Stimulated activated naive CD8-positive, alpha-beta T cell treated with anti-CD3 and anti-CD28 coated beads, Interleukin-15, Interleukin-2, amounts not matched to agents 100 ng/mL and 50 ng/mL, for 24 hours (primary cell): ENCODE measurements at regions not wholly inside any gene's neighbourhood (a gene's known extent, or its start where the extent isn't known, plus 50 kb on each side); places are given as distances from the start of the nearest gene placed in this dataset.
A peak's percentile ranks its signal among the peaks of the same experiment; 100 is the strongest.

ENCODE experiments used
- H3K27ac Mint-ChIP-seq: one replicate; pipeline ENCODE4 v1.8.0; 2021; ENCODE audit warnings: mild to moderate bottlenecking, mixed read lengths
- H3K27me3 Mint-ChIP-seq: one replicate; pipeline ENCODE4 v1.8.0; 2021; ENCODE audit warnings: mixed read lengths
- H3K36me3 Mint-ChIP-seq: one replicate; pipeline ENCODE4 v1.8.0; 2021; ENCODE audit warnings: low read depth, mixed read lengths
- H3K4me1 Mint-ChIP-seq: one replicate; pipeline ENCODE4 v1.8.0; 2021; ENCODE audit warnings: low read depth, mixed read lengths
- H3K4me3 Mint-ChIP-seq: one replicate; pipeline ENCODE4 v1.8.0; 2021; ENCODE audit warnings: mild to moderate bottlenecking, mixed read lengths
- H3K9me3 Mint-ChIP-seq: one replicate; pipeline ENCODE4 v1.8.0; 2021; ENCODE audit warnings: mixed read lengths

DNA sequence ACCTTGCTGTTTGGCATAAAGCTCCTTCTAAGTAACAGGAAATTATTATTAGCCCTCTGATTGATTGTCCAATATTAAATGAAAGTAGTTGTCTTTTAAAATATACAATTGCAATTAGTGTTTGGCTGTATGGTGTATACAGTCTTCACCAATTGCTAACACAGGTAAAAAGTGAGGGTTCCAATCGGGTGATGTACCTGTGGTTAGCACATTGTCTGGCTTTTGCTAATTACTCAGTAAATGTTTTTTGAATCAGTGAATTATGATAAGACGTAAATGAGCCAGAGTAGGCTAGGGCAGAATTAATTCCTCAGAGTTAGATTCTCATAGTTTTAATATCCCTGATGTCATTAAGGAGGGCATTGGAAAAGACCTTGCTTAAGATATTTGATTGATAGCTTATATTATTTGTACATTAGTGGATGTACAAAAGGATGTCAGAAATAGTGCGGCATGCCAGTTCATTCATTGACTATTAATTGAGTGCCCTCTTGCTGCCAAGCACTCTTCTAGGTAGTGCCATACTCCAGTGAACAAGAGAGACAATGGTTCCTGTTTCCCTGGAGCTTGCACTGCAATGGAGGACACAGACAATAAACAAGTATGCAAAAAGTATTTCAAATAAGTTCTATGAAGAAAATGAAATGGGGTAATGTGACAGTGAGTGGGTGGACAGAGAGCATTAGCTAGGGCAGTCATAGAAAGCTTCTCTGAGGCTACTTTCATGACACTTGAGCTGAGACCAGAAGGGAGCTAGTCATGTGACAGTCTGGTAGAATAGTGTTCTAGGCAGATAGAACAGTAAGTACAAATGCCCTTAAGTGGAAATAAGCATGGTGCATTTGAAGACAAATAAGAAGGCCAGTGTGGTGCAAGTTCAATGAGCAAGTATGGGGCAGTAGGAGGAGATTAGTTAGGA lies 205.9 kb upstream of the CASK start:
- H3K27ac Mint-ChIP-seq: no peak overlapping the region

DNA sequence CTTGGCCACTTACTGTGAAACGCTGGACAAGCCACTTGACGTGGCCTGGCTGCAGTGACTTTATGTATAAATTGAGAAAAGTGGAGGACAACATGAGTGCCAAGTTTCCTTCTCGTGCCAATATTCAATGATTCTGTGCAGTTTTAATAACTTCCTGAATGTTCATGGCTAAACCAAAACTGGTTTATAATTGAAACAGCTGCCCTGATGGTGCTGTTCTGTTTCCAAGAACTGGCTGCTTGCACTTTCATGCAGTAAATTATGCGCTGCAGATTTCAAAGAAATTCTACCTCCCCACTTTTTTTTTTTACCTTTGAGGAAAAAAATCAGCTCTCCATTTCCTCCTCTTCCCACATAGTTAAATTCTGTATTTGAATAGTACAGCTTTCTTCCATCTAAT lies 205.2 kb upstream of the CASK start:
- Mint-ChIP-seq H3K4me1 (peaks cover 48% of the 10 kb centered on the region), H3K4me3 (no peak overlapping the region), H3K36me3 (no peaks in the 10 kb centered on the region), H3K9me3 (no peaks in the 10 kb centered on the region), H3K27me3 (no peaks in the 10 kb centered on the region), H3K27ac (peak overlapping the region; percentile 49)

More for the DNA sequence above, 205.9 kb upstream of the CASK start:
- no peaks in the 10 kb centered on the region for H3K36me3 Mint-ChIP-seq
- no peaks in the 10 kb centered on the region for H3K9me3 Mint-ChIP-seq
- peaks cover 48% of the 10 kb centered on the region for H3K4me1 Mint-ChIP-seq
- no peak overlapping the region for H3K4me3 Mint-ChIP-seq
- H3K27me3 Mint-ChIP-seq: no peaks in the 10 kb centered on the region

DNA sequence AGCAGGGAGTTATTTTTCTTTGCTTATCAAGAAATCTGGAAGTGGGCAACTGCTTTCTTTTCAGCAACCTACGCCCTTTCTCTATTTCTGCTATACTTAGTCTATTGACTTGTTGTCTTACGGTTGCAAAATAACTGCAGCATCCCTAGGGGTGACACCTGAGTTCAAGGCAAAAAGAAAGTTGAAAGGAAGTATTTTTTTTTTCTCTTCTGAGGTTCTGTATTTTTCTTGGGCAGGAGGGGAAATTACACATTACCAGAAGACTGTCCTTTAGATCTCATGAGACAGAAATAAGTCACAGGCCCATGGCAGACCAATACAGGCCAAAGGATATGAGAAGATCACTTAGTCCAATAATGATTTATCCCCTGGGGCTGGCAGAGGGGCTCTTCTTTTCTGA lies 204.7 kb upstream of the CASK start:
- Mint-ChIP-seq H3K4me1 (peaks cover 48% of the 10 kb centered on the region), H3K27me3 (no peaks in the 10 kb centered on the region), H3K4me3 (no peak overlapping the region), H3K9me3 (no peaks in the 10 kb centered on the region), H3K36me3 (no peaks in the 10 kb centered on the region), H3K27ac (peak overlapping the region; percentile 49)

DNA sequence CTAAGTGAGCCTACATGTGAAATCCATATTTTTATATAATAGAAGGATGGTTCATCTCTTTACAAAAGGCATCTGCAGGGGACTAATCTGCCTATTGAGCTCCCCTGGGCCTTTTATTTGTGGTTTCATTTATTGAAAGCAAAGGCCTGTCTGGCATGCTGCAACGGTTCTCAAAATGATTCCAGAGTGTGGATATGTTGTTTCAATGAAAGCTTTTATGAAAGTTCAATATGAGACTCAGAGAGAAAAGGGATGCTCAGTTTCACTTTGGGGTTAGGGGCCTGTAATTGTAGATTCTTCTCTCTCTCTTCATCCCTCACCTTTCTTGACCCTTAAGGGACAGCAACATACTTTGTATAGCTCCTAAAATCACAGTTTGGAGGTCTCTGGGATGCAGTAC lies 204.2 kb upstream of the CASK start:
- no peak overlapping the region for H3K4me3 Mint-ChIP-seq
- H3K27me3 Mint-ChIP-seq: no peaks in the 10 kb centered on the region
- H3K27ac Mint-ChIP-seq: no peak overlapping the region
- no peaks in the 10 kb centered on the region for H3K36me3 Mint-ChIP-seq
- H3K4me1 Mint-ChIP-seq: peaks cover 48% of the 10 kb centered on the region
- no peaks in the 10 kb centered on the region for H3K9me3 Mint-ChIP-seq

DNA sequence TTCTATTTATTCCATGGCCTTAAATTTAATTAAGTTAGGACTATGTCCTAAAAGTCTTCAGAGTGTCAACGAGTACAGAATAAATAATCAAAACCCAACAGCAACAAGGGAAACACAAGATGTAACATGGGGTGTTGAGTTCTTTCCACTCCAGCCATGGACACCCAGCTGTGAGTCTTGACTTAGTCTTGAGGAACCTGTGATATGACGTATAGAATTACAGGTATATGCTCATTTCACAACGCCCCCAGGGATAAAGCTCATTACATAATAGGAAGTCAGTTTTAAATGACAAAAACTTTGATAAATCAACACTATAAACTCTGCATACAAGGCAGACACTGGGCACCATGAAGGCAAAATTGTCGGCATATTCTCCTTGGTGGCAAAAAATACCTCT lies 200.0 kb upstream of the CASK start:
- peaks cover 24% of the 10 kb centered on the region for H3K4me1 Mint-ChIP-seq
- no peak overlapping the region for H3K4me3 Mint-ChIP-seq
- H3K9me3 Mint-ChIP-seq: no peaks in the 10 kb centered on the region
- no peak overlapping the region for H3K27ac Mint-ChIP-seq
- H3K27me3 Mint-ChIP-seq: no peaks in the 10 kb centered on the region
- no peaks in the 10 kb centered on the region for H3K36me3 Mint-ChIP-seq

DNA sequence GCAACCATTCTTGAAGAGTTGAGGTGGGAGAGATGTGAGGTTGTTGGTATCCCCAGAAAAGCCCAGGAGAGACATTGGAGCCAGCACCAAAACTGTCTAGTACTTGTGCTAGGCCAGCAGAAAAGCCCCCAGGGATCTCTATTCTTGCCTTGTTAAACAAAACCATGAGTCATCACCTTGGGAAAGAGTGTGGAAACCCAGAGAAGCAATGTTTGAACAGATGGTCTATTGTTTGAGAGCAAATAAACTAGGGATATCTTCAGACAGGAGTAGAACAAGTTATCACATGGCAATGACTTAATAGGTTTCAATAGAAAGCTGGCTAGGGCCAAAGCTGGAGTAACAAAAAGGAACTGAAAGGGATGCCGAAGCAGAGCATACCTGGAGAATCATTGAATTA lies 195.7 kb upstream of the CASK start:
- Mint-ChIP-seq H3K36me3 (no peaks in the 10 kb centered on the region), H3K4me1 (no peaks in the 10 kb centered on the region), H3K4me3 (no peak overlapping the region), H3K27me3 (no peaks in the 10 kb centered on the region), H3K9me3 (no peaks in the 10 kb centered on the region), H3K27ac (no peak overlapping the region)

DNA sequence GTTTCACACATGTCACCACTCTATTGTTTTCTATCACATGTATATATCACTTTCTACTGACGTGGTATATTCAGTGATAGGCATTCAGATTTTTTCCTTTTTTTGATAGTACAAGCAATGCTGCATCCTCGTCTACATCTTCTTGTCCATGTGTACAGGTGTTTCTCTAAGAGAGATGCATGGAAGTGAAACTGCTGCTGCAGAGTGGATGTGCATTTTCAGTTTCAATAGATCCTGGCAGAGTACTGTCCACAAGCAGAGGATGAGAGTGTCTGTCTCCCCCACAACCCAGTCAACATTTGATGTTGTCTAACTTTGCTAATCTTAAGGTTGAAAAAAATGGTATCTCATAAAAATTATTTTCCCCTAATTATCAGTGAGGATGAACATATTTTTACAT lies 194.0 kb upstream of the CASK start:
- H3K4me1 Mint-ChIP-seq: no peaks in the 10 kb centered on the region
- H3K4me3 Mint-ChIP-seq: no peak overlapping the region
- H3K27ac Mint-ChIP-seq: no peak overlapping the region
- H3K9me3 Mint-ChIP-seq: no peaks in the 10 kb centered on the region
- H3K27me3 Mint-ChIP-seq: no peaks in the 10 kb centered on the region
- H3K36me3 Mint-ChIP-seq: no peaks in the 10 kb centered on the region

DNA sequence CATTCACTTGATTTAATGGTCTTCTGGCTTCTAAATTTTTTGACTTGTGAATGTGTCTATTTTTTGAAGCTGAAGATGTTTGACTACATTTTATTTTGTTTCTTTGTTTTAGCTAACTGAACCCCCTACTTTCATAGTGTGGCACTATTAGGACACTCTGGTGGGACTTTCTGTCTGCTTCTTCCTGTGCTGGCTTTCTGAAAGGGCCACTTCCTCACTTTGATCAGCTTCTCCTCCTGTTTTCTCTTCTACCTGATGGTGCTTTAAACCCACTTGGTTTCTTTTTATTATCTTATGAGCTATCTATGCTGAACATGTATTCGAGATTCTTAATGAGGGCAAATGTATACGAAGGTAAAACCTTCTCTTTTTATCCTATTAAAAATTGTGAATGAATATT lies 186.1 kb upstream of the CASK start:
- Mint-ChIP-seq H3K4me1 (peaks cover 27% of the 10 kb centered on the region), H3K27ac (no peak overlapping the region), H3K36me3 (no peaks in the 10 kb centered on the region), H3K4me3 (no peak overlapping the region), H3K27me3 (no peaks in the 10 kb centered on the region), H3K9me3 (no peaks in the 10 kb centered on the region)

DNA sequence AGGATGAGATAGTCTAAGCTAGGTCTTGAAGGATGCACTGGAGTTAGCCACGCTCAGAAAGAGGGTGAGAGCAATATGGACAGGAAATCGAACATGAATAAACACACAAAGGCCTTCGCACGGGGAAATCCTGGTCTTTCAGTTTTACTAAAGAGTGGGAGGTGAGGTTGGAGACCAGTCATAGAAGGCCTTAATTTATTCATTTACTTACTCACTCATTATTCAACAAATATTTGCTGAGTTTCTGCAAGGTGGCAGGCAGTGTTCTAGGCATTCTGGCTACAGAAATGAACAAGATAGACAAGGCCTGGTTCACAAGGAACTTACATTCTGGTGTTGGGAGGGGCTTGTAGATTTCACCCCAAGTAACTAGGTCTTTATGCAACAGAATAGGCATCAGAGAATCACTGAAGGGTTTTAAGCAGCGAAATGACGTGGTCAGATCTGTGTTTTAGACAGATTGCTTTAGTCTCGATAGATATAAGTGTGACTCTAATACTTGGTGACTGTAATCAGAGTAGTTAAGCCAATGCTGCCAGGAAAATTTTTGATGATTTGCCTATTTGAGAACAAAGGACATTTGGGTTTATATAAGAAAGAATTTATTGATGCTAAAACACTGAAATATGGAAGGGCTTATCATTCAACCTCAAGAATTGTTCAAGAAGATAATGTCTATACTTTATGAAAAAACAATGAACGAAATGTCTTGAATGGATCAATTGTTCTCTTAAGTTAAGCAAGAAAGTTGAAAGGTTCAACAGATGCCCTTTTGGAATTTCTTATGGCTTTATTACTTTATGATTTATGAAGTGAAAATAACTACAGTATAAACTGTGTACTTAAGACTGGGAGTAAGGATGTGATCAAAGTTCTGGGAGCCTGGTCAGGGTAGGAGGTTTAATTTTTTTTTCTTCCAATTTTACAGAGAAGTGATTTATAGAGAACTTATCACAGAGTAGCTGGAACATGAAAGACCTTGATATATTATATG lies 184.4 kb upstream of the CASK start:
- Mint-ChIP-seq H3K27me3 (no peaks in the 10 kb centered on the region), H3K4me3 (no peak overlapping the region), H3K9me3 (no peaks in the 10 kb centered on the region), H3K36me3 (no peaks in the 10 kb centered on the region), H3K4me1 (peaks cover 30% of the 10 kb centered on the region), H3K27ac (no peak overlapping the region)

DNA sequence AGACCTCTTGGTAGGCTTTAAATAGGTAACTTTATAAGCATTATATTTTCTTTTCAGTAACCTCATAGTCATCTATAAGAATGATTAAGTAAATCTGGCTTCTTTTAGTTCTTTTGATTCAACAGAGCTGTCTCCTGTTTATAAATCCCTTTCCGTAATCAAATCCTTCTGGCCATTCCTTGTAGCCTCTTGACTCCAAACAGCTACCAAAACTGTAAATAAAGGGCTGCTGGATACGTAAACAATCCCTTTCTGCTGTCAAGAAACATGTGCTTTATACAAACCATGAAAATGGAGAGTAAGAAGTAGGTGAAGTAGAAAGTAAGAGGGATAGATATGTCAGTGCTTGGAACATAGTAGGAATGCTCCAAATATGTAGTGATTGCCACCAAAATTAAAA lies 183.2 kb upstream of the CASK start:
- Mint-ChIP-seq H3K4me1 (peaks cover 30% of the 10 kb centered on the region), H3K4me3 (no peak overlapping the region), H3K27me3 (no peaks in the 10 kb centered on the region), H3K36me3 (no peaks in the 10 kb centered on the region), H3K9me3 (no peaks in the 10 kb centered on the region), H3K27ac (no peak overlapping the region)

DNA sequence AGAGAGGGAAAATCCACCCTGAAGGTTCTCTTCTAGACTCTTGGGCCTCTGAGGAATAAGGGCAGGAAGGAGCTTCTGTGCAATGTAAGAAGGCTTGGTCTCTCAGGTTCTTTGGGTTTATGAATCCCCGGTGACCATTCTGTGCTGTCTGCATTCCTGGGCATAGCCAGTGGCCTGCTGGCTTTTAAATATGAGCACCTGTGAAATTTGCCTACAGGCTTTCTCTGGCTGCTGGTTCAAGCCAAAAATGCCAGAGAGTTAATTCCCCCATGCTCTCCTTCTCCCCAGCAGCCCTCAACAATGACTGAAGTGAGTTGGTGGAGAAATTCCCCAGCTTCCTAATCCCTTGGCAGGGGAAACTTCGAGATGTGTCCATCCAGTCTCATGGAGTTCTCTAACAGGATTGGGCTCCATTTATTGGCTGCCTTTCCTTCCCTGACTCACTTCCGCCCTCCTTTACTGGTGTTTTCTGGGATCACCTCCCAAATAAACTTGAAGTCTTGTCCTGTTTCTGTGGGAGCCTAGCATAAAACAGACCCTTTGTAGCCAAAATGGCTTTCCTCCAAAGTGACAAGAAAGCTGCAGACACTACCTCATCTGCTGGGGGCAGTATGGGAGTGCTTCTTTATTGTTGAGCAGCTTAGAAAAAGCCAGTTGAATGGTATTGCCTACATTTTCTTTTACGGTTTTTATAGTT lies 179.4 kb upstream of the CASK start:
- H3K9me3 Mint-ChIP-seq: no peaks in the 10 kb centered on the region
- no peak overlapping the region for H3K4me3 Mint-ChIP-seq
- no peaks in the 10 kb centered on the region for H3K36me3 Mint-ChIP-seq
- H3K27me3 Mint-ChIP-seq: no peaks in the 10 kb centered on the region
- peaks cover 13% of the 10 kb centered on the region for H3K4me1 Mint-ChIP-seq
- no peak overlapping the region for H3K27ac Mint-ChIP-seq

DNA sequence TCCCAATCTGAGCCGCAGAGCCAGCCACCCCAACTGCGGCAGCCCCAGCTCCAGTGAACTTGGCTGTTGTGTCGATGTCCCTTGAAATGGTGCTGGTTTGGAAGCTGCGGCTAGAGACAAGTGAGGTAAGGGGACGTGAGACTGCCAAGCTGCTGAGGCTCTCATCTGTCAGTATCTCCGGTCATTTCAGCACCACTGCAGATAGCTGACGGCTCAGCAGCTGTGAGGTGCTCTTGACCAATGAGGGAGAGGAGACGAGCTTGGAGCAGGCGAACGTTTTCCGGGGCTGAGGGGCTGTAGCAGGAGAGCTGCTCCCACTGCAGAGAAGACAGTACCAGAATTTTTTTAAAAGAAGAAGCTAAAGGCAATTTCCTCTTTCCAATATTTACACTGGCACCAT lies 175.5 kb upstream of the CASK start:
- Mint-ChIP-seq H3K9me3 (no peaks in the 10 kb centered on the region), H3K36me3 (no peaks in the 10 kb centered on the region), H3K27me3 (no peaks in the 10 kb centered on the region), H3K27ac (no peak overlapping the region), H3K4me3 (no peak overlapping the region), H3K4me1 (peaks cover 9% of the 10 kb centered on the region)

DNA sequence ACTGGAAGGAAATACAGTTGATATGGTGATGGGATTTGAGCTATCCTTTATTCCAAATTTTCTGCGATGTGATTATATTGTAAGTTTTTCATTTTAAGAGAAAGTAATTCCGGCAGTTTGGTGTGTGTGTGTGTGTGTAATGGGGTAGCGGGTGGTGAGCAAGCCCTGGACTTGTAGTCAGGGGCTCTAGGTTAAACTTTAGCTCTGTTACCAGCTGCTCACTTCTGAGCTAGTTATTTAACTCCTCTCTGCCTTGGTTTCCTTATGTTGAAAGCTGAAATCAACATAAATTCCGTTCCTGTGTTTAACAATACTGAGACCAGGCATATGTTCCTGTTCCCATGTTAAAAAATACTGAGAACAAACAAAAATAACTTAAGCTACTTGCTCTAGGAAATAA lies 174.1 kb upstream of the CASK start:
- H3K36me3 Mint-ChIP-seq: no peaks in the 10 kb centered on the region
- peaks cover 12% of the 10 kb centered on the region for H3K4me1 Mint-ChIP-seq
- H3K27me3 Mint-ChIP-seq: no peaks in the 10 kb centered on the region
- H3K9me3 Mint-ChIP-seq: no peaks in the 10 kb centered on the region
- H3K4me3 Mint-ChIP-seq: no peak overlapping the region
- no peak overlapping the region for H3K27ac Mint-ChIP-seq

DNA sequence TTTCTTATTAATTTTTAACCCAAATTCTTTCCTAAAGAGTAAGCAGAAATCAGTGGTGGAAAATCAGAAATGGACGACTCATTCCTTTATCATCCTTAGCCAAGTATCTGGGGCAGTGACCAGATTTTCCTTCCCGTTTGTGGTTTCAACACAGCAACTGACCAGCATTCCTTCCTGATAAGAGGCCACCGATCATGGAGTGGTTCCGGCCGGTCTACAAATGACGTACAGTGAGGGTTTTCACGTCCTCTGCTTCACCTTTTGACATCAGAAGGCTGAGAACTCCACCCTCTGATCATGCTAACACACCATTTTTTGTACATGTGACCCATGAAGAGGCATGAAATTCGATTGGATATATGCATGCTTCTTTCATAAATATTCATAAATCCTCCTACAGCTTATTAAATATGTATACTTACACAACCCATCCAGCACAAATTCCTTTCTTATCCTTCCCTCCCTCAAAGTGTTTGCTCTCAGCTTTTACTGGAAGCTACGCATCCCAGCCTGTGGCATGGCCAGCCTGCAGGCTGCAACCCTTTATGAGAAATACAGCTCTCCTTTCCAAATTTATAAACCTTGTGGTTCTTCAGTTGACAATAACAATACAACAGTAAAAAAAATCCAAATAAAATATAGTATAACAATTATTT lies 173.0 kb upstream of the CASK start:
- H3K36me3 Mint-ChIP-seq: no peaks in the 10 kb centered on the region
- no peak overlapping the region for H3K27ac Mint-ChIP-seq
- no peak overlapping the region for H3K4me3 Mint-ChIP-seq
- H3K4me1 Mint-ChIP-seq: peaks cover 12% of the 10 kb centered on the region
- H3K27me3 Mint-ChIP-seq: no peaks in the 10 kb centered on the region
- H3K9me3 Mint-ChIP-seq: no peaks in the 10 kb centered on the region
